K562 (cell line): ENCODE measurements at regions not wholly inside any gene's neighbourhood (a gene's known extent, or its start where the extent isn't known, plus 50 kb on each side); places are given as distances from the start of the nearest gene placed in this dataset.

Experiments
- ATAC-seq: fragments of 200-7000 bp; cut with Tn5 transposase; 3 replicates; pipeline ENCODE4 v1.9.1; 2020; ENCODE audit warnings: moderate library complexity
- BruUV-seq: library from RNA; stranded (reverse); fragments of 400-500 nt; replicated peaks from 2 replicates; lab custom pipeline; 2021; lab: Mats Ljungman, UMichigan
- CTCF ChIA-PET: fragments of 300-600 bp; formaldehyde crosslinking; extraction: SDS; loops from one replicate; lab custom pipeline; 2021; ENCODE audit warnings: low intra/inter-chr PET ratio; lab: Yijun Ruan, JAX
- POLR2A ChIA-PET: fragments of 300-600, 350-650 bp; sonication (Branson Sonifier 250); formaldehyde crosslinking; extraction: SDS; loops from one replicate; lab custom pipeline; 2021; ENCODE audit warnings: antibody characterized with exemption, inconsistent platforms; lab: Yijun Ruan, JAX
- DNase-seq, 4 experiments: peaks; one replicate each; pipeline versions ENCODE4 v3.0.0 to v3.0.0-alpha.2; 2011 to 2018; ENCODE audit warnings: low spot score in 3 of 4, mixed read lengths in 3 of 4; ENCODE audit errors: extremely low read depth in 1 of 4
- FAIRE-seq: peaks from 2 replicates; lab custom pipeline; 2011; peaks lifted over from hg19 to GRCh38; lab: Jason Lieb, UNC
- H2AFZ ChIP-seq: 2 replicates; pipeline ENCODE4 v1.6.0; 2011; ENCODE audit warnings: low read depth, low read length, control low read depth, inconsistent platforms
- H3K27ac ChIP-seq: fragments of 200-600 bp; 3 replicates; pipeline ENCODE4 v1.8.0; 2011; ENCODE audit warnings: low read depth, mild to moderate bottlenecking, control low read depth, inconsistent platforms, low read length, moderate library complexity, mixed read lengths; ENCODE audit errors: extremely low read depth
- H3K27me3 ChIP-seq, 2 experiments: fragments of 300-600 bp in 1 of 2; 2 replicates in 1 of 2; 3 replicates in 1 of 2; pipeline versions ENCODE4 v1.6.0 to v1.8.0; 2011; ENCODE audit warnings: inconsistent platforms in 2 of 2, low read length in 2 of 2, mild to moderate bottlenecking in 1 of 2, mixed read lengths in 1 of 2, moderate library complexity in 1 of 2; ENCODE audit not compliant: control insufficient read depth in 2 of 2, insufficient read depth in 2 of 2
- H3K36me3 ChIP-seq: fragments of 300-600 bp; 3 replicates; pipeline ENCODE4 v1.8.0; 2011; ENCODE audit warnings: mild to moderate bottlenecking, low read length, inconsistent platforms; ENCODE audit not compliant: control insufficient read depth, insufficient read depth
- H3K4me1 ChIP-seq, 2 experiments: fragments of 200-600 bp in 1 of 2; replicated peaks in 1 of 2; 2 replicates in 1 of 2; 3 replicates in 1 of 2; pipeline versions ENCODE4 v1.5.1 to v1.8.0; 2011; ENCODE audit warnings: inconsistent platforms in 2 of 2, low read length in 2 of 2, mild to moderate bottlenecking in 1 of 2, mixed read lengths in 1 of 2, moderate library complexity in 1 of 2; ENCODE audit not compliant: control insufficient read depth in 2 of 2, insufficient read depth in 2 of 2
- H3K4me2 ChIP-seq: 2 replicates; pipeline ENCODE4 v1.6.1; 2011; ENCODE audit warnings: low read length, control low read depth, inconsistent platforms, mixed read lengths; ENCODE audit not compliant: insufficient read depth
- H3K4me3 ChIP-seq: fragments of 200-600 bp; sonication (generic), shearing (Covaris generic); 2 replicates; pipeline ENCODE4 v1.5.1; 2016; ENCODE audit warnings: control low read depth, inconsistent platforms
- H3K79me2 ChIP-seq: fragments of 200-600 bp; 3 replicates; pipeline ENCODE4 v1.8.0; 2011; ENCODE audit warnings: low read length, inconsistent platforms; ENCODE audit not compliant: control insufficient read depth, insufficient read depth
- H3K9ac ChIP-seq, 2 experiments: 2 replicates each; pipeline versions ENCODE4 v1.6.0 to v1.6.1; 2011; ENCODE audit warnings: low read depth in 2 of 2, low read length in 2 of 2, control low read depth in 1 of 2, inconsistent platforms in 1 of 2, mild to moderate bottlenecking in 1 of 2, mixed read lengths in 1 of 2; ENCODE audit not compliant: insufficient read depth in 1 of 2
- H3K9me1 ChIP-seq: one replicate; pipeline ENCODE4 v1.6.0; 2011; ENCODE audit warnings: inconsistent platforms, mild to moderate bottlenecking, low read length, moderate library complexity; ENCODE audit not compliant: control insufficient read depth, insufficient read depth
- H3K9me3 ChIP-seq: replicated peaks from 2 replicates; pipeline ENCODE4 v1.5.1; 2011; ENCODE audit warnings: low read depth, low read length, inconsistent platforms; ENCODE audit not compliant: control insufficient read depth, insufficient read depth
- H4K20me1 ChIP-seq: replicated peaks from 2 replicates; pipeline ENCODE4 v1.6.1; 2011; ENCODE audit warnings: low read length, inconsistent platforms, mixed read lengths; ENCODE audit not compliant: control insufficient read depth, insufficient read depth
- CTBP1 ChIP-seq: fragments of 450-650 bp; IDR thresholded peaks from 2 replicates; pipeline ENCODE4 v1.6.1; 2016; ENCODE audit warnings: borderline replicate concordance
- MAFK ChIP-seq: IDR thresholded peaks from 2 replicates; pipeline ENCODE4 v1.6.1; 2011; ENCODE audit warnings: low read length, improper control_type of control experiment
- SAP30 ChIP-seq: fragments of 200-600 bp; sonication (generic); IDR thresholded peaks from 2 replicates; pipeline ENCODE4 v1.6.1; 2012; ENCODE audit warnings: borderline replicate concordance, low read depth, mild to moderate bottlenecking, moderate library complexity, low read length, control low read depth, inconsistent platforms; ENCODE audit not compliant: insufficient read depth, poor library complexity, severe bottlenecking
- WGBS: fragments of 100-300 bp; shearing (Covaris generic); methylation state at CpG from one replicate; pipeline ENCODE4 v1.1.6; 2016; ENCODE audit warnings: low coverage, mixed read lengths; ENCODE audit not compliant: insufficient coverage; ENCODE audit errors: missing lambda C conversion rate; 5-methylcytosine and 5-hydroxymethylcytosine counted together
- in situ Hi-C: fragments of 300-500 bp; cut with MboI; formaldehyde crosslinking; loops from 4 replicates; pipeline ENCODE4 v1.15.0; 2018; ENCODE audit warnings: inconsistent platforms, mixed read lengths
- intact Hi-C: fragments of 100-400 bp; cut with micrococcal nuclease; formaldehyde crosslinking; loops from 2 replicates; pipeline ENCODE4 v1.14.2; 2022
- TF ChIP-seq, protein P1 (sequence below), 2 experiments: fragments of 450-650 bp; formaldehyde crosslinking in 1 of 2; IDR thresholded peaks; 2 replicates each; pipeline versions ENCODE4 v1.4.0 to v1.6.1; 2014 to 2020; ENCODE audit warnings: mild to moderate bottlenecking in 2 of 2, borderline replicate concordance in 1 of 2, low read depth in 1 of 2

DNA sequence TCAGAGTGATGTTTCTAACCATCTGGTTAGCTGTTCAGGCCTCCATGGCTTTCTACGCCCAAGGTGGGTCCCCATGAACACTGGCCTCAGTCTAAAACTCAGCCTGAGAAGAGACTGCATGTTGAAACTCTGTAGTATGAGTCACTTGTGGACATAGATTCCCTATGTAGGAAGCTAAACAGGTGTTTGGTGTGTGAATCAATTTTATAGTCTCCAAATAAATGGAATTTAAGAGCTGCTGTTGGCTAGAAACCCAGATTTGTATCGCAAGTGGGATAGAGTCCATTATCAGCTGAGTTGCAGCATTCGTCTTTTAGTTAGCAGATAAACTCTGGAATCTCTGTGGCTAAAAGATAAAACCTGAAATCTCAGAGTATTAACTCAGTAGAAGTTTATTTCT, 131.4 kb downstream of the KCNS3 start:
- H3K27ac ChIP-seq: no peak overlapping the region
- no peaks in the 10 kb centered on the region for H3K36me3 ChIP-seq
- no peaks in the 10 kb centered on the region for H3K4me1 ChIP-seq
- intact Hi-C loops: no loop called here
- no peak for TF ChIP-seq CTBP1
- TF ChIP-seq SAP30: no peak
- TF ChIP-seq, protein P1, sequence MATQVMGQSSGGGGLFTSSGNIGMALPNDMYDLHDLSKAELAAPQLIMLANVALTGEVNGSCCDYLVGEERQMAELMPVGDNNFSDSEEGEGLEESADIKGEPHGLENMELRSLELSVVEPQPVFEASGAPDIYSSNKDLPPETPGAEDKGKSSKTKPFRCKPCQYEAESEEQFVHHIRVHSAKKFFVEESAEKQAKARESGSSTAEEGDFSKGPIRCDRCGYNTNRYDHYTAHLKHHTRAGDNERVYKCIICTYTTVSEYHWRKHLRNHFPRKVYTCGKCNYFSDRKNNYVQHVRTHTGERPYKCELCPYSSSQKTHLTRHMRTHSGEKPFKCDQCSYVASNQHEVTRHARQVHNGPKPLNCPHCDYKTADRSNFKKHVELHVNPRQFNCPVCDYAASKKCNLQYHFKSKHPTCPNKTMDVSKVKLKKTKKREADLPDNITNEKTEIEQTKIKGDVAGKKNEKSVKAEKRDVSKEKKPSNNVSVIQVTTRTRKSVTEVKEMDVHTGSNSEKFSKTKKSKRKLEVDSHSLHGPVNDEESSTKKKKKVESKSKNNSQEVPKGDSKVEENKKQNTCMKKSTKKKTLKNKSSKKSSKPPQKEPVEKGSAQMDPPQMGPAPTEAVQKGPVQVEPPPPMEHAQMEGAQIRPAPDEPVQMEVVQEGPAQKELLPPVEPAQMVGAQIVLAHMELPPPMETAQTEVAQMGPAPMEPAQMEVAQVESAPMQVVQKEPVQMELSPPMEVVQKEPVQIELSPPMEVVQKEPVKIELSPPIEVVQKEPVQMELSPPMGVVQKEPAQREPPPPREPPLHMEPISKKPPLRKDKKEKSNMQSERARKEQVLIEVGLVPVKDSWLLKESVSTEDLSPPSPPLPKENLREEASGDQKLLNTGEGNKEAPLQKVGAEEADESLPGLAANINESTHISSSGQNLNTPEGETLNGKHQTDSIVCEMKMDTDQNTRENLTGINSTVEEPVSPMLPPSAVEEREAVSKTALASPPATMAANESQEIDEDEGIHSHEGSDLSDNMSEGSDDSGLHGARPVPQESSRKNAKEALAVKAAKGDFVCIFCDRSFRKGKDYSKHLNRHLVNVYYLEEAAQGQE (IDR thresholded peaks at IDR 0.05; ENCODE audit: borderline replicate concordance): no peak
- TF ChIP-seq, protein P1 (CRISPR knock-in tag; IDR thresholded peaks at IDR 0.05; ENCODE audit: low read depth): no peak
- TF ChIP-seq MAFK: no peak
- TF ChIP-seq, all 486 proteins: peak for 0
- no peaks in the 10 kb centered on the region for H4K20me1 ChIP-seq
- no TSS peak for BruUV-seq
- ATAC-seq (no peak), DNase-seq (no peak), FAIRE-seq (no peak)
- WGBS: 0% methylated on average over 3 of the region's 3 CpGs
- no peak overlapping the region for H3K4me2 ChIP-seq
- no peaks in the 10 kb centered on the region for H3K27me3 ChIP-seq
- H3K9ac ChIP-seq: no peak overlapping the region
- in situ Hi-C loops: no loop called here
- H3K79me2 ChIP-seq: no peaks in the 10 kb centered on the region
- H3K9me3 ChIP-seq: no peaks in the 10 kb centered on the region
- POLR2A ChIA-PET: no interaction called here
- CTCF ChIA-PET: no interaction called here
- no peak overlapping the region for H3K4me3 ChIP-seq
- no peak overlapping the region for H2AFZ ChIP-seq
- H3K9me1 ChIP-seq: no peaks in the 10 kb centered on the region
